ENCODE measurements at regions not wholly inside any gene's neighbourhood (a gene's known extent, or its start where the extent isn't known, plus 50 kb on each side); places are given as distances from the start of the nearest gene placed in this dataset.
"Not testable (repeated sequence)": the region's sequence is repeated elsewhere in the genome, so short reads cannot be mapped to it uniquely, and the experiment has no call there.

DNA sequence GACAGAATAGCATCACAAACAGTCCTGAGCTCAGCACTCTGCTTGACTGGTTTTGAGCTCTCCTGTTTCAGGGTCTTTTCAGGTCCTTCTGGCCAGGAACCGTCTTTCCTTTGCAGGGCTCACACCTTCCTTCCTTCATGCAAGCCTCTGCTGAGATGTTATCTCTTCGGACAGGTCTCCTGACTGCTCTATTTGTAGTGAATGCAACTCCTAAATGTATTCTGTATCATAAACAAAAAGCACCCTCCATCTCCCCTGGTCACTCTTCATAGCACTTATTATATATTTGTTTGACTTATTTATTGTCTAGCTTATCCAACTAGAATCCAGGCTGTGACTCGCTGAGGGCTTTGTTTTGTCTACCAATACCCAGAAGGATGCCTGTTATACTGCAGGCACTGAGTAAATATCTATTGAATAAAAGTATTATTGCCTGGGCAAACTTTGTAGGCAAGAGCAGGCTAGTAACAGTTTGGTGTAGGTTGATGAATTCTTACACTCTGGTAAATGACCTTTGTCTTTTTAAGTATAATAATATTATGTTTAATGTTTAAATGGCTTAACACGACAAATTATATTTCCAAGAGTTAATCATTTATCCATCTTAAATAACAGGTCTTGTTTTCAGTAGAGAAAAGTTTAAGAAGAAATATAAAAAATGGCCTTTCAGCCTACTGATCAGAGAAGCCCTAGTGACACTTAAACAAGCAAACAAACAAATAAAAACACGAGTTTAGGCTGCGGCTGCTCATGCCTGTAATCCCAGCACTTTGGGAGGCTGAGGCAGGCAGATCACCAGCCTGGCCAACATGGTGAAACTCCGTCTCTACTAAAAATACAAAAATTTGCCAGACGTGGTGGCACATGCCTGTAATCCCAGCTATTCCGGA is 199.7 kb downstream of the BCAS1 start:
- Histone ChIP-seq H3K36me3 (no peaks in the 10 kb centered on the region), H3K27me3 (no peaks in the 10 kb centered on the region), H3K9me3 (no peaks in the 10 kb centered on the region), H3K4me1 (peaks cover 33% of the 10 kb centered on the region), H3K4me3 (ENCODE audit: low read depth, low read length) (no peak overlapping the region)
- TF ChIP-seq, protein P1, sequence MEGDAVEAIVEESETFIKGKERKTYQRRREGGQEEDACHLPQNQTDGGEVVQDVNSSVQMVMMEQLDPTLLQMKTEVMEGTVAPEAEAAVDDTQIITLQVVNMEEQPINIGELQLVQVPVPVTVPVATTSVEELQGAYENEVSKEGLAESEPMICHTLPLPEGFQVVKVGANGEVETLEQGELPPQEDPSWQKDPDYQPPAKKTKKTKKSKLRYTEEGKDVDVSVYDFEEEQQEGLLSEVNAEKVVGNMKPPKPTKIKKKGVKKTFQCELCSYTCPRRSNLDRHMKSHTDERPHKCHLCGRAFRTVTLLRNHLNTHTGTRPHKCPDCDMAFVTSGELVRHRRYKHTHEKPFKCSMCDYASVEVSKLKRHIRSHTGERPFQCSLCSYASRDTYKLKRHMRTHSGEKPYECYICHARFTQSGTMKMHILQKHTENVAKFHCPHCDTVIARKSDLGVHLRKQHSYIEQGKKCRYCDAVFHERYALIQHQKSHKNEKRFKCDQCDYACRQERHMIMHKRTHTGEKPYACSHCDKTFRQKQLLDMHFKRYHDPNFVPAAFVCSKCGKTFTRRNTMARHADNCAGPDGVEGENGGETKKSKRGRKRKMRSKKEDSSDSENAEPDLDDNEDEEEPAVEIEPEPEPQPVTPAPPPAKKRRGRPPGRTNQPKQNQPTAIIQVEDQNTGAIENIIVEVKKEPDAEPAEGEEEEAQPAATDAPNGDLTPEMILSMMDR (IDR thresholded peaks at IDR 0.05; ENCODE audit: low read depth, low read length): no peak
- DNase-seq: no peak

GRCh38 chr20:53869466-53870258 is 200.7 kb downstream of the BCAS1 start:
- TF ChIP-seq, protein P1 (IDR thresholded peaks at IDR 0.05; ENCODE audit: low read depth, low read length): peak; percentile 98
- H3K36me3 ChIP-seq: no peaks in the 10 kb centered on the region
- H3K9me3 ChIP-seq: no peaks in the 10 kb centered on the region
- no peaks in the 10 kb centered on the region for H3K27me3 ChIP-seq
- peak; percentile 77 for DNase-seq
- H3K4me3 ChIP-seq (ENCODE audit: low read depth, low read length): no peak overlapping the region
- H3K4me1 ChIP-seq: peaks cover 33% of the 10 kb centered on the region

GRCh38 chr20:53867741-53868351 is 202.5 kb downstream of the BCAS1 start:
- no peak for DNase-seq
- Histone ChIP-seq H3K36me3 (no peaks in the 10 kb centered on the region), H3K9me3 (no peaks in the 10 kb centered on the region), H3K4me1 (peaks cover 33% of the 10 kb centered on the region), H3K4me3 (ENCODE audit: low read depth, low read length) (no peak overlapping the region), H3K27me3 (no peaks in the 10 kb centered on the region)
- TF ChIP-seq, protein P1 (IDR thresholded peaks at IDR 0.05; ENCODE audit: low read depth, low read length): no peak

DNA sequence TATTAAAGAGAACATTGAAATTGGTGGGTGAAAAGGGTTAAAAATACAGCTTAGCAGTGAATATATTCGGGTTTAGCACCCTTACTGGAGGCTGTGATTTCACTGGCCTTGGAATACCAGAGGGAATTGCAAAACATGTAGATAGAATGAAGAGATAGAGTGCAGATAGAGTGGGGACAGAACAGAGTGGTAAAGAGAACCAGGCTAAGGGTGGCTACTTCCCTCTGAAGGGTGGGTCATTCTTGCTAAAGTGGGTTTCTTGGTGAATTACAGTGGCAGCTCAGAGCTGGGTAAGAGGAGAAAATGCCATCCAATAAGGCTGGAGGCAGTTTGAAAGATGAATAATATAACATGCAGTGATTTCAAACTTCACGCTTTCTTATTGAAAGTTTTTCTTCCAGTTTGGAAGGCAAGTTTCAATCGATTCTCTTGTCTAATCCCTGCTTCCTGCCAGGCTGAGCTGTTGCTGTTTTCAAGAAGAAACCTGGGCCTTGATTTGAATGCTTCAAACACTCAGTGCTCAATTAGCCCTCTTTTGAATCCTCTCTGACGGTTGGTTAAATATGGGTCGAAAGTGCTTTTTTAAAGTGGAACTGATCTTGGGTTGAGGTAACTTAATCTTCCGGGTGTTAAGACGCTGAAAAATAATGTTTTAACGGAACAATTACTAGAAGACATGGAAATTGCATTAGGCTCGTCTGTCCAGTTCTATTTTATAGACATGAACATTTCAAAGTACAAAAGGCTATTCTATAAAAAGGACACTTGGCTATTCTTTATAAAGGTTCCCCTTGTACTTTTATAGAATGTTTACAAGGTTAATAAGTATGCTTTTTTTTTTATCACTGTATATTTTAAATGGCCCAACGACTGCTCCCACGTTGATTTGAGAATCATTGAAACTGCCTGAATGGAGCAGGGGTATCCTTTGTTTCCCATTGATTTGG is 203.3 kb downstream of the BCAS1 start:
- Histone ChIP-seq H3K4me3 (ENCODE audit: low read depth, low read length) (peak overlapping the region; percentile 46), H3K4me1 (peaks cover 28% of the 10 kb centered on the region), H3K27me3 (no peaks in the 10 kb centered on the region), H3K9me3 (no peaks in the 10 kb centered on the region), H3K36me3 (no peaks in the 10 kb centered on the region)
- TF ChIP-seq, protein P1 (IDR thresholded peaks at IDR 0.05; ENCODE audit: low read depth, low read length): no peak
- no peak for DNase-seq

DNA sequence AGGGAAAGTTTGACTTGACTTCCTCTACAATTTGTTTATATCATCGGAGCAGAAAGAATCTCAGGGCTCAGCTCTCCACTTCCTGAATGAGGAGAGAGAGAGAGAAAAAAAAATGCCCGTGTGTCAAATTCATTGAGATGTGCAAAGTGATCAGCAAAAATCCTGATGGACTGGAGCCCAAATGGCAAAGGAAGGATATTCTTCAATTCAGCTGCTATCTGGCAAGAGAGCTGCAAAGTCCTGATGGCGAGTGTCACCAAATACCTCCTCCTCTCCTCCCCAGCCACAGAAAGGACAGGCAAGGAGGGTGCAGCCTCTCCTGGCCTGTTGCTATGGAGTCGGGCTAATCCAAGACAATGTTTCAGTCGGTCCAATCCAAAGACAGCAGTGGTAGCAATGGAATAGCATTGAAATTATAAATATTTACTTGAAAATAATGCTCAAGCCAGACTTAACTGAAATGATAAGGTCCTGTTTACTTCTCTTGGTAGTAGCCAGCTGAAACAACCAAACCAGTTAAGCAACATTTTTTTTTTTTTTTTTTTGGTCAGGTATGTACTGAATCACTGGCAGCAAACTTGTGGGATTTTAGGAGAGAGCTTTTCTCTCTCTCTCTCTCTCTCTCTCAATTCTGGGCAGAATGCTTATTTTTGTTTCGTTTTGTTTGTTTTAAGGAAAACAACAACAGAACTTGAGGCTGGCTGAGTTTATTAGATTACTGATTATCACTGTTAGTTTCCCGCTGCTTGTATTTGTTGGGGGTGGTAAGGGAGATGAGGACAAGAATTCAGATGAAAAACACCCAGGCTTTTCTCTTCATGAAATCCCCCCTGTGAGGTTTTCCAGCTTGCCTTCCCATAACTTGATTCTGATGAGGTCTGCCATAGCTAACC is 204.2 kb downstream of the BCAS1 start:
- TF ChIP-seq, protein P1 (IDR thresholded peaks at IDR 0.05; ENCODE audit: low read depth, low read length): no peak
- Histone ChIP-seq H3K9me3 (no peaks in the 10 kb centered on the region), H3K4me3 (ENCODE audit: low read depth, low read length) (peak overlapping the region; percentile 46), H3K36me3 (no peaks in the 10 kb centered on the region), H3K27me3 (no peaks in the 10 kb centered on the region), H3K4me1 (peaks cover 20% of the 10 kb centered on the region)
- peak; percentile 59 for DNase-seq

DNA sequence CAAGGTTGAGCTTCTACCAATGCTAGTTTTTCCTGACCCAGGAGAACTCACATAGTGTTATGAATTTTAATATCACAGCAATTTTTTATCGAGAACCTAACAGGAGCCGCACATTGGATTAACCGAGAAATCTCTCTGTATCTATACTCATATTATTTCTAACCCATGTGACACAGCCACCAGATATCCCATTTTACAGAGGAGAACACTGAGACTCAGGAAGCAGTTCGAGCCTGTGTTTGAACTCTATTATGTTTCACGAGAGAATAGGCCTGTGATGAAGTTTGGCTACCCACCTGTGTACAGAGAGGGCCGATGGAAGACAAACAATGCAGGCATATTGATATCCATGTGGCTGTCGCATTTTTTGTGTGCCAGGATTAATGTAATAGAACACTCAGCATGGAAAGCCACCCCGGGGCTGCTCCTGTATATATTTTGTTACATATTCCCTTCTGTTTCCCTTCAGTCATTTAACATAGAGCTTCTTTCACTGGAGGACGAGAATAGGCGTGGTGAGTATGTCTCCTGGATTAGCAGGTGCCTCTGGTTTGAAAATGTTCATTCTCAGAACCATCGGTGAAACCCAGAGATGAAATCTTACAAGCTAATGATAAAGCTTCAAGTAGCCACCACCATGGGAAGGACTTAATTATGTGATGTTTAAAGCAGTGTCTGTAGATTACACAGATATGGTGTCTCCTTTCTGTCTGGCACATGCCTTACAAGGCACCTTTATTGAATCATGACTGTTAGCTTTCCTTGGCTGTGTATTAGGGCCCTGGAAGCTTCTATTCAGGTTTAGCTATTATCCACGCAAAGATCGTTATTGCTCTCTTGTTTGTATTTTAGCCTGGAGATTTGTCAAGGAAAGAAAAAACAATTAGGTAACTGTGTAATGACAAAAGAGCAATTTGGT is 205.4 kb downstream of the BCAS1 start:
- Histone ChIP-seq H3K4me1 (peaks cover 13% of the 10 kb centered on the region), H3K4me3 (ENCODE audit: low read depth, low read length) (peak overlapping the region; percentile 46; the same call in 1 of the 2 replicates)
- not testable (repeated sequence) for H3K36me3 ChIP-seq, H3K27me3 ChIP-seq, H3K9me3 ChIP-seq
- peak; percentile 21 for DNase-seq

Data from BE2C (cell line).